HPDE6-E6E7 (cell line): ENCODE measurements at regions not wholly inside any gene's neighbourhood (a gene's known extent, or its start where the extent isn't known, plus 50 kb on each side); places are given as distances from the start of the nearest gene placed in this dataset.
"Not testable (repeated sequence)": the region's sequence is repeated elsewhere in the genome, so short reads cannot be mapped to it uniquely, and the experiment has no call there.

Source experiments
- DNase-seq: peaks from one replicate; pipeline ENCODE4 v3.0.0; 2011; ENCODE audit warnings: missing footprints; ENCODE audit errors: extremely low spot score

DNA sequence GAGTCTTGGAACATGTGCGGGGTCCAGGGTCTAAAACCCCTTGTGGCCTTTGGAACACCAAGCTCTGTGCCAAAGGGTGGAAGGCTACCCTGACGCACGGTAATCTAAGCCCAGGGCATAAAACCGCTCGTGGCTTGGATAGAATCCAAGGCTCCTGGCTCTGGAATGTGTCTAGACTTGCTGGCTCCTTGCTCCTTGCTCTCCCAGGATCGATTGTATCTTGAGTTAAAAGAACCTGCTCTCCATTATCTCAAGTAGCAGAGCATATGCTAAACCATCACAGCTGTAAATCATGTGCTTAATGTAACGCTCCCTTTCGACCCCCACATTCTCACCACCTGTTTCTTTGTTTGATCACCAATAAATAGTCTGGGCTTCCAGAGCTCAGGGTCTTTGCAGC, 50.3 kb downstream of the TLCD4 start:
- not testable (repeated sequence) for DNase-seq

DNA sequence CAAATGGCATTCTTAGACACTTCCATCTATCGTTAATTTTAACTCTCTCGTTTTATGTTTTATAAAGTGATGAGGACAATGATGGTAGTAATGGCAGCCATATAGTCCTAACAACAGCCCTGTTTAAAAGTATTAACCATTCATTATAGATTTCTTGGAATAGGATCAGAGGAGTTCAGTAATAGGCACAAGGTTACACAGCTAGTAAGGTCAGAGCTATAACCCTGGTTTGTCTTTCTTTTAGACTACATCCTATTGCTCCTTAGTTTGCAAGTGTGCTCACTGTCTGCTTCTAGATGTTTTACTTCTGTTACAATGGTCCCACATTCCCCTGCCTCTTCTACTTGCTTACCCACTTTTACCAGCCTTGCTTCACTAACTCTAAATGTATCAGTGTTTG, 50.9 kb downstream of the TLCD4 start:
- no peak for DNase-seq

DNA sequence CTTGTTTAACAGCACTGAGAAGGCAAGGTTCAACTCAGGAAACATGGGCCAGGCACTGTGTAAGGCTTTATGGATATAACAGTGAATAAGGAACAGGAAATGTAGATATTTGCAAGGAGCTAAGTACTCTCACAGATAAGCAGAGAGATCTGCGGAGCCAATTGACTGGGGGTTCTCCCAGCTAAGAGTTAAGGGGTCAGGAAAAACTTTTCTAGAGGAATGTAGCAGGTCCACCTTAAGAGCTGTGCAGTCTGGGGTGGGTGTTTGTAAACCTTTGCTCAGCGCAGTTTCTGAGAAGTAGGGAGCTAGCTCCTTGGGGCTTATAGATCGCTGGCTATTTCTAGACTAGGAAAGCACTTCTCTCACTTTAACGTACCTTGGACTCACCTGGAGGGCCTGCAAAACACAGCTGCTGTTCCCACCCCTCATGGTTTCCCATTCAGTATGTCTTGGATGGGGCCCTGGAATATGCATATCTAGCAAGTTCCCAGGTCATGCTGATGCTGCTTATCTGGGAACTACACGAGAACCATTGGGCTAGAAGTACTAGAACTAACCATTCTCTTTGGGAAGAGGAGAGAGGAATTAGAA, 51.7 kb downstream of the TLCD4 start:
- DNase-seq = peak; percentile 1

DNA sequence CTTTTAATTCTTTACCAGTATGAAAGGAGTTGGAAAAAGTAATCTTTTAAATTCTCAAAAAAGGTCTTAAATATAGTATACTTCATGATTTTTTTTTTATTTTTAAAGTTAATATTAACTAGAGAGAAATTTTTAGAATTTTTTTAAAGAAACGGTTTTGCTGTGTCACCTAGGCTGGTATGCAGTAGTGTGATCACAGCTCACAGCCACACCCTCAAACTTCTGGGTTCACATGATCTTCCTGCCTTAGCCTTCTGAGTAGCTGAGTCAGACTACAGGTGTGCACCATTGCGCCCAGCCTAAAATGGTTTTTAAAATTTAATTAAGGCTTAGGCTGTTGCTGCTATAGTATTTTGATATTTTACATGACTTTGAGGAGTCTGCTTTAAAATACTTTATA, 52.4 kb downstream of the TLCD4 start:
- DNase-seq = peak; percentile 16

DNA sequence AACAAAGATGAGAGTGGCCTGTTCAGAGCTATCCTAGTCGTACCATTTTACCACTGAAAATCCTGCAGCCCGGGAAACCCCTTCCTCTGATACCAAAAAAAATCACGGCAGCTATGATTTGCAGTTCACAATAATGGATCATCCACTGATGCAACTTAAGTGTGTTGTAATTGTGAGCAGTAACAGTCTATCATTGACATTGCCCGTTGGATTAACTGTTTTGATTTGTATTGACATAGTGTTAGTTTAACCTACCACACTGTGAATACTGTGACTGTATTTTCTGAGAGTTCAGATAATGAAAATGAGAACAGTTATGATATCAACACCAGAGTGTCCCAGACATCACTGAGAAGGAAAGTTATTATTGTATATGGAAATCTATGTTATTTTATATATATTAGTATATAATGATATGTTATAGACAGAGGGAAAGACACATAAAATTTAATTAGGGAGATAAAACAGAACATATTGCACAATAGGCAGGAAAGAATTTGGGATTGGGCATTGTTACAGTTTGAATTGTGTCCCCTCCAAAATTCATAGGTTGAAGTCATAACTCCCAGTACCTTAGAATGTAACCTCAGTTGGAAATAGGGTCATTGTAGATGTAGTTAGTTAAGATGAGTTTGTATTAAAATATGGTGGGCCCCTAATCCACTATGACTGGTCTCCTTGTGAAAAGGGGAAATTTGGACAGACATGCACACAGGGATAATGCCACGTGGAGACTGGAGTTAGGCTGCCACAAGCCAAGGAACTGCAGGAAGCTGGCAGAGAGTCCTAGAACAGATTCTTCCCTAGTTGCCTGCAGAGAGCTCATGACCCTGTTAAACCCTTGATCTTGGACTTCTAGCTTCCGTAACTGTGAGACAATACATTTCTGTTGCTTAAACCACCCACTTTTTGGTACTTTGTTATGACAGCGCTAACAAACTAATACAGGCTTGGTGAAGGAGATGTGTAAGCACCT, 54.4 kb downstream of the TLCD4 start:
- DNase-seq = no peak

DNA sequence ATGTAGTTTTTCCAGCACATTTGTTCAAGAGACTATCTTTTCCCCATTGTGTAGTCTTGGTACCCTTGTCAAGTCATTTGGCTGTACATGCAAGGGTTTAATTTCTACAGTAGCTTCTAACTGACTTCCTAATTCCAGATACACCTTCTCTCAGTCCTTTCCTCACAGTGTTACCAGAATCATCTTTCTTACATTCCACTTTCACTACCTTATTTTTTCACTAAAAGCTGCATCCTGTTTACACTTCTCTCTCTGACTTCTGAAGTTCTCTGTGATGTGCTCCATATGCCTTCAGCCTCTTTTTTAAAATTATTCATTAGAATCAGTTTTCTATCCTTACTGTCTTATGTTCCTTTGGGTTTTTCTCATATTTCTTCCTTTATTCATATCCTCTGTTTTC, 57.1 kb upstream of the RWDD3 start:
- DNase-seq = no peak

DNA sequence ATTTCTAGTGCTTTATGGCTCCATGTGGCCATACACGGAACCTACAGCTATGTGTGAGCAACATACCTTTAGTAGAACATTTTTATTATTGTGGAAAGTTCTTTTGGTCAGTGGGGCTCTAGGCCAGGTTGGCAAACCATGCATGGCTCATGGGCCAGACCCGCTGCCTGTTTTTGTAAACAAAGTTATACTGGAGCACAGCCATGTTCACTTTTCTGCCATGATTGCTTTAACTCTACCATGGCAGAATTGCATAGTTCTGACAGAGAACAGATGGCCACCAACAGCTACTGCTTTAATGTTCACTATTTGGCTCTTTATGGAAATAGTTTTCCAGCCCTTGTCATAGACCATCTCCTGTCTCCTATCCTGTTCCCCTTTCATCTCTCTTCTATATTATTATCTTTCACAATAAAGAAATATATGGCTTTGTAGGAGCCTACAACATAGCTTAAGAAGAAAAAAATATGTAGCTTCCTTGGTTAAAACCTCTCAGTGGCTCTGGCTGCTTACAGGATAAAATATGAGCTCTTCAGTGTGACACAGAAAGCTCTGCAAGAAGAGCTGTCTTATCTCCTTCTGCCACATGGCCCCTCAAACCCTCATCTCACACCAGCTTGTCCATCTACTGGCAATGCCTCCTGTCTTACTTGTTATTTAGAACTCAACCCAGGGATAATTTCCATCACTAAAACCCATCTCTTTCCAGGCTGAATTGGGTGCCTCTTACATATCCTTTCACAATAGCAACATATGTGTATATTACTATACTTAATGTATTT, 54.6 kb upstream of the RWDD3 start:
- no peak for DNase-seq

DNA sequence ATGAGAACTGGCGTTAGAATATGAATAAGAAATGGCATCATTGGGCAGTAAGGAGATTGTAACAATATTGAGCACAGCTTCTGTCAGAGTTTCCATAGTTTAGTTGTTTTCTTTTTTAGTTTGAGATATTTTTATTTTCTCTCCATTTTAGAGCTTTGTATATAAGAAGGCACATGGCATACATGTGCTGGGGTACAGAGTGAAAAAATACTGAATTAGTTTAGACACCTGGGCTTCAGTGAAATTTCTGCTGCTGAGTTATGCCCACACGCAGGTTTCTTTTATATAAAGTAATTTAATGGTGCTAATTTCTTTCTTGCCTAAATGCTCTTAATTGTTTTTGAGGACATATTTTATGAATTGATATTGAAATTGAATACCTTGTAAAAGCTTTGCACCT, 53.6 kb upstream of the RWDD3 start:
- DNase-seq = no peak

DNA sequence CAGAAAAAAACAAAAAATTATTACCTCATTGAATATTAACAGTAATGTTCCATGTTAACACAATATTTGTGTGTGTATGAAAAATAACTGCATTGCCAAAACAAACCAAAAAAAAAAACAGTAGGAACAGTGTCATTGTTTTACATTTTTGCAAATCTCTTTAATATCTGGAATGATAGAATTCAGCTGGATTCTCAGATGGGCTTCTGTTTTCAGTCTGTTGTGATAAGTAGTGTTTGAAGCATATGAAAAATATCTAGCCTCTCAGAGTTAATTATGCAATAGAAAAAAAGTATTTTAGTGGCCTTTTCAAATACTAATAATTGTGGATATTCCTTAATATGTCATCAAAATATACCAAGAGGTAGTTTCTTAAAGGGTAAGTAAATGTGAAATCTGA, 52.9 kb upstream of the RWDD3 start:
- no peak for DNase-seq

DNA sequence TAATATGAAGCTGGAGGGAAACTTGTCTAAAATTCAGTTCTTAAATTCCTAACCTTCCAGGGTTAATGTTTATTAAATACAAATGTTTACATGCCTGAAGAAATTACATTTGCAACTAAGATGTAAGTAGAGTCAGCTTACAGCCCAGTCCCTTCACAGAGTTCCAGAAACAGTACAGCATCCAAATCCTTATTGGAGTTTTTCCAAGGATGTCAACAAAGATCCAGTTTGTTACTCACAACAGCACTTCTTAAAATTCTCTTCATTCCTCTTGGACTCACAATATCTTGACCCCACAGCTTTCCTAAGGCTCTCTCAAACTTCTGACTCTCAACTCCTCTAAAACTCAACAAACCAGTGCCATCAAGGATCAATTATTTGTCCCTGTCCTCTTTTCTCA, 50.1 kb upstream of the RWDD3 start:
- no peak for DNase-seq
